HEK293 (cell line): ENCODE measurements at regions not wholly inside any gene's neighbourhood (a gene's known extent, or its start where the extent isn't known, plus 50 kb on each side); places are given as distances from the start of the nearest gene placed in this dataset.

Source experiments
- CTCF ChIP-seq: fragments of 450-650 bp; formaldehyde crosslinking; IDR thresholded peaks from 2 replicates; pipeline ENCODE4 v1.5.1; 2016; ENCODE audit warnings: missing biosample characterization, missing genetic modification characterization
- PATZ1 ChIP-seq: fragments of 450-650 bp; formaldehyde crosslinking; IDR thresholded peaks from 2 replicates; pipeline ENCODE4 v1.5.1; 2016; ENCODE audit warnings: missing biosample characterization, missing genetic modification characterization
- SP7 ChIP-seq: fragments of 450-650 bp; formaldehyde crosslinking; IDR thresholded peaks from 2 replicates; pipeline ENCODE4 v1.5.1; 2016; ENCODE audit warnings: missing biosample characterization, missing genetic modification characterization
- ZFP3 ChIP-seq: fragments of 450-650 bp; formaldehyde crosslinking; IDR thresholded peaks from 2 replicates; pipeline ENCODE4 v1.5.1; 2016; ENCODE audit warnings: low read depth, missing biosample characterization, missing genetic modification characterization
- ZNF121 ChIP-seq: fragments of 450-650 bp; formaldehyde crosslinking; IDR thresholded peaks from 2 replicates; pipeline ENCODE4 v1.5.1; 2016; ENCODE audit warnings: missing biosample characterization, missing genetic modification characterization
- ZNF248 ChIP-seq: fragments of 450-650 bp; formaldehyde crosslinking; IDR thresholded peaks from 2 replicates; pipeline ENCODE4 v1.5.1; 2017; ENCODE audit warnings: missing biosample characterization, missing genetic modification characterization
- ZNF302 ChIP-seq: fragments of 450-650 bp; formaldehyde crosslinking; IDR thresholded peaks from 2 replicates; pipeline ENCODE4 v1.5.1; 2016; ENCODE audit warnings: missing biosample characterization, missing genetic modification characterization, low read depth

GRCh38 chr12:20125276-20125798 is 243.0 kb upstream of the PDE3A start:
- no peak for TF ChIP-seq SP7
- no peak for TF ChIP-seq CTCF (tag by site-specific recombination)
- no peak for TF ChIP-seq ZFP3
- no peak for TF ChIP-seq ZNF248 (tag by site-specific recombination)
- TF ChIP-seq PATZ1 (tag by site-specific recombination): no peak
- no peak for TF ChIP-seq ZNF121 (tag by site-specific recombination)
- TF ChIP-seq ZNF302 (tag by site-specific recombination): no peak
